ENCODE measurements at regions not wholly inside any gene's neighbourhood (a gene's known extent, or its start where the extent isn't known, plus 50 kb on each side); places are given as distances from the start of the nearest gene placed in this dataset.

DNA sequence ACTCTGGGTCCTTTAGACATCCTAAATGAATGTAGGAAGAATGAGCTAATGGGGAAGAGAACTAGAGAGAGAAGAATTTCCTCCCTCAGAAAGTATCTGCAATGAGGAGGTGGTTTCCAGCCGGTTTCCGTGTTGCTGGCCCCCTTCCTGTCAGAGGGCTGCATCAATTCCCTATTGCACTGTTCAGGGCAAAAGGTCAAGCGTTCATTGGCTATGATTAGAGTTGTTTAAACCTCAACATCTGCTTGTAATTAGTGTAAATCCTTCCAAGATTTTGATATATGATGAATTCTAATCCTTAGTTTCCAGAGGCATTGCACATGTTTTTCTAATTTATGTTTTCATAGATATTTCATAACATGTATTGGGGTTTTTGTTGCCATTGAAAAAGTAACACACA lies 107.3 kb upstream of the SGCE start (continued):
- TF ChIP-seq CBX3 (IDR thresholded peaks at IDR 0.05; ENCODE audit: low read depth), result no peak
- no peak for TF ChIP-seq JUND (IDR thresholded peaks at IDR 0.05)
- no peak for TF ChIP-seq FOSL1 (IDR thresholded peaks at IDR 0.05; ENCODE audit: low read depth)
- no peak for TF ChIP-seq SP1 (IDR thresholded peaks at IDR 0.05; ENCODE audit: low read depth)
- TF ChIP-seq POLR2A (IDR thresholded peaks at IDR 0.05; ENCODE audit: borderline replicate concordance, extremely low read depth, insufficient read depth, insufficient read length), result no peak
- no peak for TF ChIP-seq TCF7L2 (IDR thresholded peaks at IDR 0.05; ENCODE audit: borderline replicate concordance, extremely low read depth, insufficient read depth, insufficient read length)
- TF ChIP-seq CEBPB (IDR thresholded peaks at IDR 0.05; ENCODE audit: low read depth), result no peak
- TF ChIP-seq, protein P1, sequence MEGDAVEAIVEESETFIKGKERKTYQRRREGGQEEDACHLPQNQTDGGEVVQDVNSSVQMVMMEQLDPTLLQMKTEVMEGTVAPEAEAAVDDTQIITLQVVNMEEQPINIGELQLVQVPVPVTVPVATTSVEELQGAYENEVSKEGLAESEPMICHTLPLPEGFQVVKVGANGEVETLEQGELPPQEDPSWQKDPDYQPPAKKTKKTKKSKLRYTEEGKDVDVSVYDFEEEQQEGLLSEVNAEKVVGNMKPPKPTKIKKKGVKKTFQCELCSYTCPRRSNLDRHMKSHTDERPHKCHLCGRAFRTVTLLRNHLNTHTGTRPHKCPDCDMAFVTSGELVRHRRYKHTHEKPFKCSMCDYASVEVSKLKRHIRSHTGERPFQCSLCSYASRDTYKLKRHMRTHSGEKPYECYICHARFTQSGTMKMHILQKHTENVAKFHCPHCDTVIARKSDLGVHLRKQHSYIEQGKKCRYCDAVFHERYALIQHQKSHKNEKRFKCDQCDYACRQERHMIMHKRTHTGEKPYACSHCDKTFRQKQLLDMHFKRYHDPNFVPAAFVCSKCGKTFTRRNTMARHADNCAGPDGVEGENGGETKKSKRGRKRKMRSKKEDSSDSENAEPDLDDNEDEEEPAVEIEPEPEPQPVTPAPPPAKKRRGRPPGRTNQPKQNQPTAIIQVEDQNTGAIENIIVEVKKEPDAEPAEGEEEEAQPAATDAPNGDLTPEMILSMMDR (IDR thresholded peaks at IDR 0.05 in 2 of 3, conservative IDR thresholded peaks at IDR 0.05 in 1 of 3; ENCODE audit: borderline replicate concordance in 1 of 3, insufficient read depth in 1 of 3, low read depth in 2 of 3, low read length in 2 of 3), result no peak
- no peak for TF ChIP-seq POLR2AphosphoS5 (IDR thresholded peaks at IDR 0.05; ENCODE audit: low read depth, low read length)
- TF ChIP-seq EGR1 (IDR thresholded peaks at IDR 0.05; ENCODE audit: low read depth), result no peak
- TF ChIP-seq YY1 (IDR thresholded peaks at IDR 0.05; ENCODE audit: extremely low read depth, insufficient replicate concordance, low read depth, low read length), result no peak
- no peak for TF ChIP-seq EZH2phosphoT487 (IDR thresholded peaks at IDR 0.05; ENCODE audit: borderline replicate concordance)
- no peak for TF ChIP-seq ZFX (IDR thresholded peaks at IDR 0.05)

DNA sequence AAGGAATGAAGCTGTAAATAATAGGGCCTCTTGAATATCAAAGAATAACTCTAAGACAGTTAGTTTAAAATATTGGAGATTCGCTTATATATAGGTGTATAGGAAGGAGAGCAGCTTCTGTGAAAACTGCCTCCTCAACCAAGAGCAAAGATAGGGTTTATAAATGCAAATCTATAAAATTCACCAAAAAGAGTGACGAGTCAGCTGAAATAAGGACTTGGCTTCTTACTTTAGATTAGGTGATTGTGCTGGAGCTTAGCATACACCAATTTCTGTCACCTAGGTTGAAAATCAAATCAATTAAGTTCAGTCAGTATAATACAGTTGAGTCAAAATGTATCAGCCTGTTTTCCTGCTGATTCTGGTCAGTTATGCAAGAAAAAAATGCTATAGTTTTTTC lies 113.8 kb upstream of the SGCE start:
- Histone ChIP-seq H3K36me3 (ENCODE audit: control insufficient read depth in 1 of 2, insufficient read depth in 2 of 2, low read length in 2 of 2) (no peaks in the 10 kb centered on the region), H3K27me3 (ENCODE audit: insufficient read depth, low read length) (no peaks in the 10 kb centered on the region), H3K9ac (ENCODE audit: low read length) (no peak overlapping the region), H3K4me1 (ENCODE audit: control insufficient read depth in 1 of 2, insufficient read depth in 2 of 2, low read length in 2 of 2) (no peaks in the 10 kb centered on the region), H3K27ac (ENCODE audit: low read depth, low read length) (no peak overlapping the region), H3K79me2 (ENCODE audit: insufficient read depth, low read length) (no peaks in the 10 kb centered on the region), H3K9me3 (ENCODE audit: control insufficient read depth in 1 of 2, insufficient read depth in 1 of 2, low read depth in 1 of 2, low read length in 2 of 2) (no peaks in the 10 kb centered on the region), H3K4me3 (replicated peaks in 1 of 2; ENCODE audit: low read depth in 1 of 2, low read length in 2 of 2) (no peak overlapping the region), H3K4me2 (ENCODE audit: low read length) (no peak overlapping the region), H3K9me2 (ENCODE audit: insufficient read depth) (no peaks in the 10 kb centered on the region), H2AFZ (ENCODE audit: low read depth, low read length, poor library complexity, severe bottlenecking) (no peak overlapping the region), H4K20me1 (ENCODE audit: insufficient read depth) (no peaks in the 10 kb centered on the region)
- TF ChIP-seq CBX3 (IDR thresholded peaks at IDR 0.05; ENCODE audit: low read depth) (no peak), ELF1 (IDR thresholded peaks at IDR 0.05; ENCODE audit: borderline replicate concordance, low read depth) (no peak), SRF (IDR thresholded peaks at IDR 0.05; ENCODE audit: low read depth) (no peak), ZNF274 (IDR thresholded peaks at IDR 0.05; ENCODE audit: low read depth, low read length) (no peak), RAD21 (IDR thresholded peaks at IDR 0.05; ENCODE audit: low read depth) (no peak), EZH2 (IDR thresholded peaks at IDR 0.05) (no peak), EZH2phosphoT487 (IDR thresholded peaks at IDR 0.05; ENCODE audit: borderline replicate concordance) (no peak)
- TF ChIP-seq, protein P2, sequence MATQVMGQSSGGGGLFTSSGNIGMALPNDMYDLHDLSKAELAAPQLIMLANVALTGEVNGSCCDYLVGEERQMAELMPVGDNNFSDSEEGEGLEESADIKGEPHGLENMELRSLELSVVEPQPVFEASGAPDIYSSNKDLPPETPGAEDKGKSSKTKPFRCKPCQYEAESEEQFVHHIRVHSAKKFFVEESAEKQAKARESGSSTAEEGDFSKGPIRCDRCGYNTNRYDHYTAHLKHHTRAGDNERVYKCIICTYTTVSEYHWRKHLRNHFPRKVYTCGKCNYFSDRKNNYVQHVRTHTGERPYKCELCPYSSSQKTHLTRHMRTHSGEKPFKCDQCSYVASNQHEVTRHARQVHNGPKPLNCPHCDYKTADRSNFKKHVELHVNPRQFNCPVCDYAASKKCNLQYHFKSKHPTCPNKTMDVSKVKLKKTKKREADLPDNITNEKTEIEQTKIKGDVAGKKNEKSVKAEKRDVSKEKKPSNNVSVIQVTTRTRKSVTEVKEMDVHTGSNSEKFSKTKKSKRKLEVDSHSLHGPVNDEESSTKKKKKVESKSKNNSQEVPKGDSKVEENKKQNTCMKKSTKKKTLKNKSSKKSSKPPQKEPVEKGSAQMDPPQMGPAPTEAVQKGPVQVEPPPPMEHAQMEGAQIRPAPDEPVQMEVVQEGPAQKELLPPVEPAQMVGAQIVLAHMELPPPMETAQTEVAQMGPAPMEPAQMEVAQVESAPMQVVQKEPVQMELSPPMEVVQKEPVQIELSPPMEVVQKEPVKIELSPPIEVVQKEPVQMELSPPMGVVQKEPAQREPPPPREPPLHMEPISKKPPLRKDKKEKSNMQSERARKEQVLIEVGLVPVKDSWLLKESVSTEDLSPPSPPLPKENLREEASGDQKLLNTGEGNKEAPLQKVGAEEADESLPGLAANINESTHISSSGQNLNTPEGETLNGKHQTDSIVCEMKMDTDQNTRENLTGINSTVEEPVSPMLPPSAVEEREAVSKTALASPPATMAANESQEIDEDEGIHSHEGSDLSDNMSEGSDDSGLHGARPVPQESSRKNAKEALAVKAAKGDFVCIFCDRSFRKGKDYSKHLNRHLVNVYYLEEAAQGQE (IDR thresholded peaks at IDR 0.05; ENCODE audit: low read depth), result no peak
- ChIA-PET POLR2A (no interaction called here), CTCF (no interaction called here), RAD21 (ENCODE audit: low non-redundant PET in 1 of 2, low total read pairs in 2 of 2, uncharacterized antibody in 2 of 2, unreplicated experiment in 2 of 2) (no interaction called here)
- BruUV-seq (replicated peaks), result no TSS peak
- DNase-seq (ENCODE audit: low read depth, low spot score) (no peak), ATAC-seq (no peak)
- intact Hi-C loops (cut with micrococcal nuclease), result no loop called here

All from HCT116 (cell line).